ENCODE measurements at regions not wholly inside any gene's neighbourhood (a gene's known extent, or its start where the extent isn't known, plus 50 kb on each side); places are given as distances from the start of the nearest gene placed in this dataset.

DNA sequence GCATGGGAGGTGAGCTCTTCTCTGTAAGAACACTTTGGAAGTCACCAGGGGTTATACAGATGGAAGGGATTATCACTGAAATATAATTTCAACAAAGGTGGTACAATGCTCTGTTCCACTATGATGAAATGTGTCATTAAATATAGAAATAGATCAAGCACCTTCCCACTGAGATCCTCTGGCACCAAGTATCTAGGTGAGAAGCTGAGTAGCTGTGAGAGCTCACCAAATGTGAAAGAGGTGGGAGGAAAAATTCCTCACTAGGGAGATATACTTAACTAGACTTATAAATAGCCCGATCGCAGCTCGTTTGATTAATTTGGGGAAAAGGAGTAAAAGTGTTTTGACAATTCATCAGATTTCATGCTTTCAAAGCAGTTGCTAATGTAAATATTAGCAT lies 247.6 kb downstream of the SMAD2 start:
- TF ChIP-seq, protein P1, sequence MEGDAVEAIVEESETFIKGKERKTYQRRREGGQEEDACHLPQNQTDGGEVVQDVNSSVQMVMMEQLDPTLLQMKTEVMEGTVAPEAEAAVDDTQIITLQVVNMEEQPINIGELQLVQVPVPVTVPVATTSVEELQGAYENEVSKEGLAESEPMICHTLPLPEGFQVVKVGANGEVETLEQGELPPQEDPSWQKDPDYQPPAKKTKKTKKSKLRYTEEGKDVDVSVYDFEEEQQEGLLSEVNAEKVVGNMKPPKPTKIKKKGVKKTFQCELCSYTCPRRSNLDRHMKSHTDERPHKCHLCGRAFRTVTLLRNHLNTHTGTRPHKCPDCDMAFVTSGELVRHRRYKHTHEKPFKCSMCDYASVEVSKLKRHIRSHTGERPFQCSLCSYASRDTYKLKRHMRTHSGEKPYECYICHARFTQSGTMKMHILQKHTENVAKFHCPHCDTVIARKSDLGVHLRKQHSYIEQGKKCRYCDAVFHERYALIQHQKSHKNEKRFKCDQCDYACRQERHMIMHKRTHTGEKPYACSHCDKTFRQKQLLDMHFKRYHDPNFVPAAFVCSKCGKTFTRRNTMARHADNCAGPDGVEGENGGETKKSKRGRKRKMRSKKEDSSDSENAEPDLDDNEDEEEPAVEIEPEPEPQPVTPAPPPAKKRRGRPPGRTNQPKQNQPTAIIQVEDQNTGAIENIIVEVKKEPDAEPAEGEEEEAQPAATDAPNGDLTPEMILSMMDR (IDR thresholded peaks at IDR 0.05; ENCODE audit: low read length, missing control alignments): no peak
- no peak for DNase-seq (ENCODE audit: low read depth)
- no peak overlapping the region for H3K4me3 ChIP-seq (replicated peaks; ENCODE audit: low read depth, low read length)

DNA sequence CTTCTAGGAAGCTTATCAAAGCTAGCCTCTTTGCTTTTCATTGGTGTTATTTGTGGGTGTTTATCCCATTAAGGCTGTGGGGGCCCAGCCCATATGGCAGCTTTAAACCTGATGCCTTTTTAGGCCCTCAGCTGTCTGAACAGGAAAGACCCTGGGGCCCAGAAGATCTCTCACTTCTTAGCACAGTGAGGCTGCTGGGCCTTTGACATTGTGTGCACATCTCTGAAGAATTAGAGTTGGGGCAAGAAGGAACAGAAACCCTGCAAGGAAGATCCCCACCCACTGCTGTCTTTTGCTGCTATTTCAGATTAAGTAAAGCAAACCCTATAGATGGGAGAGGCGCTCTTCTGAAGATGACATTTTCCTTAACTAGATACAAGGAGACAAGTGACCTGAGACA lies 250.0 kb downstream of the SMAD2 start:
- no peak overlapping the region for H3K4me3 ChIP-seq (replicated peaks; ENCODE audit: low read depth, low read length)
- DNase-seq (ENCODE audit: low read depth): no peak
- TF ChIP-seq, protein P1 (IDR thresholded peaks at IDR 0.05; ENCODE audit: low read length, missing control alignments): no peak

- TF ChIP-seq, protein P1 (IDR thresholded peaks at IDR 0.05; ENCODE audit: low read length, missing control alignments): no peak
- DNase-seq (ENCODE audit: low read depth): no peak
- no peak overlapping the region for H3K4me3 ChIP-seq (replicated peaks; ENCODE audit: low read depth, low read length)
Observed at GRCh38 chr18:47679864-47680263, 250.6 kb downstream of the SMAD2 start.

GRCh38 chr18:47677952-47678351 lies 252.5 kb downstream of the SMAD2 start:
- no peak overlapping the region for H3K4me3 ChIP-seq (replicated peaks; ENCODE audit: low read depth, low read length)
- no peak for DNase-seq (ENCODE audit: low read depth)
- TF ChIP-seq, protein P1 (IDR thresholded peaks at IDR 0.05; ENCODE audit: low read length, missing control alignments): no peak

DNA sequence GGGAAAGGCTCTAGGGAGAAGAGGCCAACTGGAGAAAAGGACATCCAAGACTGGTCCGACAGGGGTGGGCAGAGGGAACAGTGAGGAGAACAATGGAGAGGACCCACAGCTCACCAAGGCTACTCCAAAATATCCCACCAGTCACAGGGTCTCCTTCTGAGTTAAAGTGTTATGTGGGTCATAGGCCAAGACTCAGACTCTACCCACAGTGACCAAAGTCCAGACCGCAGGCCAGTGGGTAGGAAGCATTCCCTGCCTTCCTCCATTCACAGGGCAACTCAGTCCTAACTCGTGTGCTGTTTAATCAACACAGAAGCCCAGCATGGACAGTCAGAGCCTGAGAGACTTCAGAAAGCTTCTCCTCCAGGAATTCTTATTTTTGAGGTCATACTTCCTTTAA lies 260.6 kb downstream of the SMAD2 start:
- DNase-seq (ENCODE audit: low read depth): no peak
- TF ChIP-seq, protein P1 (IDR thresholded peaks at IDR 0.05; ENCODE audit: low read length, missing control alignments): no peak
- H3K4me3 ChIP-seq (replicated peaks; ENCODE audit: low read depth, low read length): no peak overlapping the region

- TF ChIP-seq, protein P1 (IDR thresholded peaks at IDR 0.05; ENCODE audit: low read length, missing control alignments): no peak
- no peak overlapping the region for H3K4me3 ChIP-seq (replicated peaks; ENCODE audit: low read depth, low read length)
- no peak for DNase-seq (ENCODE audit: low read depth)
Observed at GRCh38 chr18:47658498-47658897, 272.0 kb downstream of the SMAD2 start.

GRCh38 chr18:47654988-47655387 lies 275.5 kb downstream of the SMAD2 start:
- no peak overlapping the region for H3K4me3 ChIP-seq (replicated peaks; ENCODE audit: low read depth, low read length)
- TF ChIP-seq, protein P1 (IDR thresholded peaks at IDR 0.05; ENCODE audit: low read length, missing control alignments): no peak
- DNase-seq (ENCODE audit: low read depth): no peak
